Activated T-helper 1 cell treated with anti-CD3 and anti-CD28 coated beads, Interleukin-12 subunit alpha, Interleukin-12 subunit beta, Interleukin-2, Interleukin-4 antibody, amounts not matched to agents 30 ng/mL and 10 ng/mL and 1 ng/mL, durations not matched to agents 14 hours and 24 hours and 36 hours (primary cell): ENCODE measurements at regions not wholly inside any gene's neighbourhood (a gene's known extent, or its start where the extent isn't known, plus 50 kb on each side); places are given as distances from the start of the nearest gene placed in this dataset.
"Not testable (repeated sequence)": the region's sequence is repeated elsewhere in the genome, so short reads cannot be mapped to it uniquely, and the experiment has no call there.

ENCODE experiments used
- DNase-seq: peaks from one replicate; pipeline ENCODE4 v3.0.0; 2021; ENCODE audit warnings: low spot score
- H3K27ac Mint-ChIP-seq: one replicate; pipeline ENCODE4 v1.8.0; 2021; ENCODE audit warnings: mild to moderate bottlenecking, mixed read lengths
- H3K27me3 Mint-ChIP-seq: one replicate; pipeline ENCODE4 v1.8.0; 2022; ENCODE audit warnings: mild to moderate bottlenecking, moderate library complexity, mixed read lengths; ENCODE audit not compliant: insufficient read depth
- H3K36me3 Mint-ChIP-seq: one replicate; pipeline ENCODE4 v1.8.0; 2021; ENCODE audit warnings: low read depth, mixed read lengths
- H3K4me1 Mint-ChIP-seq: one replicate; pipeline ENCODE4 v1.8.0; 2021; ENCODE audit warnings: low read depth, mixed read lengths
- H3K4me3 Mint-ChIP-seq: one replicate; pipeline ENCODE4 v1.8.0; 2021; ENCODE audit warnings: mild to moderate bottlenecking, moderate library complexity, mixed read lengths
- H3K9me3 Mint-ChIP-seq: one replicate; pipeline ENCODE4 v1.8.0; 2021; ENCODE audit warnings: mixed read lengths
- intact Hi-C: fragments of 100-400 bp; cut with micrococcal nuclease; formaldehyde crosslinking; loops from one replicate; pipeline ENCODE4 v1.15.1; 2024

- intact Hi-C loops = no loop called here
- H3K36me3 Mint-ChIP-seq = no peaks in the 10 kb centered on the region
- no peak for DNase-seq
- no peaks in the 10 kb centered on the region for H3K9me3 Mint-ChIP-seq
- H3K27me3 Mint-ChIP-seq = peaks cover 28% of the 10 kb centered on the region
- H3K4me3 Mint-ChIP-seq = no peak overlapping the region
- no peak overlapping the region for H3K27ac Mint-ChIP-seq
- no peaks in the 10 kb centered on the region for H3K4me1 Mint-ChIP-seq
These were observed 87.1 kb upstream of the ZNF281 start for GRCh38 chr1:200496937-200497336.

- peaks cover 34% of the 10 kb centered on the region for H3K27me3 Mint-ChIP-seq
- H3K36me3 Mint-ChIP-seq = no peaks in the 10 kb centered on the region
- intact Hi-C loops = no loop called here
- H3K4me1 Mint-ChIP-seq = no peaks in the 10 kb centered on the region
- H3K4me3 Mint-ChIP-seq = no peak overlapping the region
- no peak for DNase-seq
- no peaks in the 10 kb centered on the region for H3K9me3 Mint-ChIP-seq
- H3K27ac Mint-ChIP-seq = no peak overlapping the region
These were observed 86.1 kb upstream of the ZNF281 start for GRCh38 chr1:200495901-200496300.

DNA sequence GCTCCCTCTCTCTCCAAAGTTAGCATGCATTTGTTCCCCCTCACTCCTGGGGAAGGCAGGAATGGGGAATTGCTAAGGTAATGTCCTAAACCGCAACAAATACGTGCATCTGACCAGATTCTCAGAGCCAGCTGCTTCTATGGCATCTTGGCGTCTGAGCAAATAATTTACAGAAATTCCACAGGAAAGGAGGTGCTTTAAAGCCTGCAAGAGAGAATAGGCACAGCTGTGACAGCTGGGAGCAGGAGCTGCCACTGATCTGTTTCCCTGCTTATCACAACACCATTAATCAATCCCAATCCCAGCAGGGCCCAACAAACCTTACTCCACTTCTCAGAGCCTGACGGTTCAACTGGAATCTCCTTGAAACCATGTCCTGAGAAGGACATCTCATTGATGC, 83.5 kb upstream of the ZNF281 start:
- intact Hi-C loops = no loop called here
- Mint-ChIP-seq H3K9me3 (no peaks in the 10 kb centered on the region), H3K36me3 (no peaks in the 10 kb centered on the region), H3K27me3 (peaks cover 38% of the 10 kb centered on the region), H3K4me1 (peaks cover 7% of the 10 kb centered on the region), H3K27ac (no peak overlapping the region), H3K4me3 (no peak overlapping the region)
- DNase-seq = no peak

- Mint-ChIP-seq H3K27me3 (peaks cover 29% of the 10 kb centered on the region), H3K9me3 (no peaks in the 10 kb centered on the region), H3K27ac (no peak overlapping the region), H3K4me1 (peaks cover 17% of the 10 kb centered on the region), H3K4me3 (no peak overlapping the region), H3K36me3 (no peaks in the 10 kb centered on the region)
- DNase-seq = no peak
- intact Hi-C loops = no loop called here
These were observed 81.3 kb upstream of the ZNF281 start for GRCh38 chr1:200491103-200491502.

GRCh38 chr1:200490183-200490582, 80.3 kb upstream of the ZNF281 start:
- intact Hi-C loops = no loop called here
- no peak for DNase-seq

GRCh38 chr1:200488375-200489165, 78.7 kb upstream of the ZNF281 start:
- no peak overlapping the region for H3K27ac Mint-ChIP-seq
- intact Hi-C loops = loop anchor here (1.0 to 5.0 kb wide), 13 partner anchors 16 to 804 kb away; partner anchors contain the start of gene ZNF281
- peak; percentile 46 for DNase-seq
- no peaks in the 10 kb centered on the region for H3K36me3 Mint-ChIP-seq
- H3K4me3 Mint-ChIP-seq = no peak overlapping the region
- H3K4me1 Mint-ChIP-seq = peaks cover 24% of the 10 kb centered on the region
- no peaks in the 10 kb centered on the region for H3K9me3 Mint-ChIP-seq
- H3K27me3 Mint-ChIP-seq = peaks cover 21% of the 10 kb centered on the region

More at GRCh38 chr1:200490183-200490582, 80.3 kb upstream of the ZNF281 start:
- Mint-ChIP-seq H3K4me3 (no peak overlapping the region), H3K27me3 (peaks cover 29% of the 10 kb centered on the region), H3K36me3 (no peaks in the 10 kb centered on the region), H3K27ac (no peak overlapping the region), H3K4me1 (peaks cover 18% of the 10 kb centered on the region), H3K9me3 (no peaks in the 10 kb centered on the region)

- peaks cover 31% of the 10 kb centered on the region for H3K4me1 Mint-ChIP-seq
- H3K27me3 Mint-ChIP-seq = peaks cover 19% of the 10 kb centered on the region
- intact Hi-C loops = loop anchor here (1.0 to 5.0 kb wide), 12 partner anchors 15 to 450 kb away; partner anchors contain the start of gene ZNF281
- no peak overlapping the region for H3K4me3 Mint-ChIP-seq
- no peak overlapping the region for H3K27ac Mint-ChIP-seq
- no peaks in the 10 kb centered on the region for H3K9me3 Mint-ChIP-seq
- no peaks in the 10 kb centered on the region for H3K36me3 Mint-ChIP-seq
- no peak for DNase-seq
These were observed 77.8 kb upstream of the ZNF281 start for GRCh38 chr1:200487650-200488049.

- no peaks in the 10 kb centered on the region for H3K9me3 Mint-ChIP-seq
- intact Hi-C loops = loop anchor here (5.0 kb wide), 1 partner anchor 449 kb away; no protein-coding TSS in a partner anchor
- H3K36me3 Mint-ChIP-seq = no peaks in the 10 kb centered on the region
- H3K27me3 Mint-ChIP-seq = peaks cover 13% of the 10 kb centered on the region
- peaks cover 36% of the 10 kb centered on the region for H3K4me1 Mint-ChIP-seq
- no peak overlapping the region for H3K4me3 Mint-ChIP-seq
- no peak overlapping the region for H3K27ac Mint-ChIP-seq
- DNase-seq = no peak
These were observed 76.8 kb upstream of the ZNF281 start for GRCh38 chr1:200486634-200487033.

GRCh38 chr1:200484438-200484946, 74.7 kb upstream of the ZNF281 start:
- H3K27ac Mint-ChIP-seq, H3K4me3 Mint-ChIP-seq, H3K9me3 Mint-ChIP-seq, H3K27me3 Mint-ChIP-seq, H3K36me3 Mint-ChIP-seq, DNase-seq, intact Hi-C loops: not testable (repeated sequence)
- H3K4me1 Mint-ChIP-seq = peaks cover 41% of the 10 kb centered on the region

GRCh38 chr1:200483491-200484143, 73.8 kb upstream of the ZNF281 start:
- H3K27ac Mint-ChIP-seq = peak overlapping the region; percentile 86

DNA sequence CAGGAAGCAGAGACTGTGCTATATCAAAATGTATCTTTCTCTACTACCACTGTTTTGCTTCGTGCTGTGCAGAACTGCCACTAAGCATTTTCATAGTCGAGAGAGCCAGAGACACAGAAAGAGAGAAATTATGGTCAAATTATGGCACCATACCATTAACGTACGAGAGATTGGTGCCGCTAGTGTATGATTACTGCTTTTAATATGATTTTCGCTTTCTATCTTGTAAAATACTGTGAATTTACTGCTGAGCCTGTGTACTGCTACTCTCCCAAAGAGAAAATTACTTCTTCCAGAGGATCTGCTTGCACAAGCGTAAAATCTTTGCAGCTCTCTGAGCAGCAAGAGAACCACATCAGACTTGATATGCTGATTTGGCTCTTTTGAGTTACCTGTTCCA, 71.1 kb upstream of the ZNF281 start:
- no peaks in the 10 kb centered on the region for H3K27me3 Mint-ChIP-seq
- H3K4me1 Mint-ChIP-seq = peaks cover 29% of the 10 kb centered on the region
- H3K36me3 Mint-ChIP-seq = peaks cover 2% of the 10 kb centered on the region
- no peak overlapping the region for H3K27ac Mint-ChIP-seq
- H3K4me3 Mint-ChIP-seq = no peak overlapping the region
- DNase-seq = no peak
- intact Hi-C loops = no loop called here
- no peaks in the 10 kb centered on the region for H3K9me3 Mint-ChIP-seq

More at GRCh38 chr1:200483491-200484143, 73.8 kb upstream of the ZNF281 start:
- Mint-ChIP-seq H3K4me1 (peaks cover 37% of the 10 kb centered on the region), H3K4me3 (peak overlapping the region; percentile 68), H3K36me3 (peaks cover 2% of the 10 kb centered on the region), H3K27me3 (no peaks in the 10 kb centered on the region), H3K9me3 (no peaks in the 10 kb centered on the region)
- DNase-seq = peak; percentile 69
- intact Hi-C loops = loop anchor here (1.0 to 2.0 kb wide), 7 partner anchors 10 to 333 kb away; partner anchors contain the start of gene ZNF281

DNA sequence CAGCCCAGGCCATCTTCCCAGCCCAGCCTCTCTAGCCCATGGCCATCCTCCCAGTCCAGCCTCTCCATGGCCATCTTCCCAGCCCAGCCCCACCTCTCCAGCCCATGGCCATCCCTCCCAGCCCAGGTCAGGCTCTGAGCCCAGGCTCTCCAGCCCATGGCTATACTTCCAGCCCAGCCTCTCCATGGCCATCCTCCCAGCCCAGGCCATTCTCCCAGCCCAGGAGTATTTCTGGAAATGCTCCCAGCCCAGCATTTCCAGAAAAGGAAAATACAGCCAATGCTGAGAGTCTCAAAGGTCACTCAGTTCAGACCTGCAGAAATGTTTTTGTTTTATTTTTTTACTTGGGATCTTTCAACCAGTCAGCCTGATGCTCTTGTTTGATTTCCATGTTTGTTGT, 70.0 kb upstream of the ZNF281 start:
- no peak for DNase-seq
- Mint-ChIP-seq H3K27me3 (no peaks in the 10 kb centered on the region), H3K4me1 (peaks cover 36% of the 10 kb centered on the region), H3K9me3 (no peaks in the 10 kb centered on the region), H3K4me3 (no peak overlapping the region), H3K27ac (no peak overlapping the region), H3K36me3 (peaks cover 2% of the 10 kb centered on the region)
- intact Hi-C loops = loop anchor here (10.0 kb wide), 1 partner anchor 1865 kb away; no protein-coding TSS in a partner anchor
